Esophagus squamous epithelium (tissue), 5 donors: ENCODE measurements at regions not wholly inside any gene's neighbourhood (a gene's known extent, or its start where the extent isn't known, plus 50 kb on each side); places are given as distances from the start of the nearest gene placed in this dataset.

Source experiments
- DNase-seq: peaks from one replicate; lab custom pipeline; 2025; lab: John Stamatoyannopoulos, UW
- H3K27ac ChIP-seq, 4 donors: fragments of 200-600 bp; sonication (generic); one replicate each; pipeline ENCODE4 v1.5.1; 2016 to 2019; ENCODE audit warnings: mild to moderate bottlenecking in 1 of 4
- H3K27me3 ChIP-seq, 4 donors: fragments of 200-600 bp; sonication (generic); 1 replicate in 3 of 4; 2 replicates in 1 of 4; pipeline versions ENCODE4 v1.5.1 to v1.6.0; 2017 to 2021; ENCODE audit warnings: antibody characterized with exemption in 1 of 4
- H3K36me3 ChIP-seq, 3 donors: fragments of 200-600 bp; sonication (generic); one replicate each; pipeline ENCODE4 v1.5.1; 2016 to 2019
- H3K4me1 ChIP-seq, 3 donors: fragments of 200-600 bp; sonication (generic); one replicate each; pipeline ENCODE4 v1.5.1; 2017 to 2019
- H3K4me3 ChIP-seq, 4 donors: fragments of 200-600 bp; sonication (generic); 1 replicate in 3 of 4; 2 replicates in 1 of 4; pipeline ENCODE4 v1.5.1; 2016 to 2019; ENCODE audit warnings: mild to moderate bottlenecking in 2 of 4, moderate library complexity in 1 of 4
- H3K9me3 ChIP-seq, 3 donors: fragments of 200-600 bp; sonication (generic); one replicate each; pipeline ENCODE4 v1.5.1; 2016 to 2019
- CTCF ChIP-seq, 6 experiments: fragments of 450-650 bp in 4 of 6; fragments of 200-600 bp in 2 of 6; sonication (generic) in 2 of 6; IDR thresholded peaks; one replicate each; pipeline ENCODE4 v1.5.1; 2016 to 2019; ENCODE audit warnings: antibody characterized with exemption in 6 of 6, mild to moderate bottlenecking in 4 of 6, moderate library complexity in 4 of 6
- POLR2A ChIP-seq, 4 donors: fragments of 450-650 bp; IDR thresholded peaks; one replicate each; pipeline ENCODE4 v1.6.1; 2017; ENCODE audit warnings: antibody characterized with exemption in 4 of 4, mild to moderate bottlenecking in 4 of 4, moderate library complexity in 3 of 4
- WGBS, 2 donors: methylation state at CpG; one replicate each; pipeline ENCODE4 v1.1.5; 2018; 5-methylcytosine and 5-hydroxymethylcytosine counted together
- intact Hi-C: fragments of 100-400 bp; cut with DNase I; formaldehyde crosslinking; loops from one replicate; pipeline ENCODE4 v1.15.0; 2022
- donor health status: DM: yes; HTN: yes; CAD: no.

GRCh38 chr5:166324372-166324771 lies 1967.1 kb upstream of the WWC1 start:
- H3K27me3 ChIP-seq: no peaks in the 10 kb centered on the region
- no peak for DNase-seq
- no peak overlapping the region for H3K27ac ChIP-seq
- H3K4me3 ChIP-seq: no peak overlapping the region
- TF ChIP-seq CTCF (IDR thresholded peaks at IDR 0.05) (no peak), POLR2A (IDR thresholded peaks at IDR 0.05) (no peak)
- no peaks in the 10 kb centered on the region for H3K36me3 ChIP-seq
- no peaks in the 10 kb centered on the region for H3K9me3 ChIP-seq
- intact Hi-C loops: no loop called here
- WGBS, 2 donors: 48 to 56% methylated on average over 6 of the region's 6 CpGs
- H3K4me1 ChIP-seq: no peaks in the 10 kb centered on the region

GRCh38 chr5:166329149-166329800 lies 1962.2 kb upstream of the WWC1 start:
- Histone ChIP-seq H3K9me3 (no peaks in the 10 kb centered on the region), H3K27me3 (no peaks in the 10 kb centered on the region), H3K36me3 (no peaks in the 10 kb centered on the region), H3K4me3 (no peak overlapping the region), H3K4me1 (no peaks in the 10 kb centered on the region), H3K27ac (no peak overlapping the region)
- intact Hi-C loops: no loop called here
- TF ChIP-seq CTCF (IDR thresholded peaks at IDR 0.05): no peak
- TF ChIP-seq POLR2A (IDR thresholded peaks at IDR 0.05): no peak
- 77 to 78% methylated on average over 8 to 9 of the region's 9 CpGs for WGBS, 2 donors
- no peak for DNase-seq

GRCh38 chr5:166330036-166330435 lies 1961.4 kb upstream of the WWC1 start:
- Histone ChIP-seq H3K4me3 (no peak overlapping the region), H3K9me3 (no peaks in the 10 kb centered on the region), H3K36me3 (no peaks in the 10 kb centered on the region), H3K27me3 (no peaks in the 10 kb centered on the region), H3K27ac (no peak overlapping the region), H3K4me1 (no peaks in the 10 kb centered on the region)
- intact Hi-C loops: no loop called here
- no peak for DNase-seq
- TF ChIP-seq CTCF (IDR thresholded peaks at IDR 0.05) (no peak), POLR2A (IDR thresholded peaks at IDR 0.05) (no peak)

- no peaks in the 10 kb centered on the region for H3K36me3 ChIP-seq
- no peaks in the 10 kb centered on the region for H3K27me3 ChIP-seq
- intact Hi-C loops: no loop called here
- H3K4me3 ChIP-seq: no peak overlapping the region
- WGBS, 2 donors: 74 to 80% methylated on average over 4 of the region's 4 CpGs
- DNase-seq: no peak
- no peak overlapping the region for H3K27ac ChIP-seq
- TF ChIP-seq POLR2A (IDR thresholded peaks at IDR 0.05): no peak
- TF ChIP-seq CTCF (IDR thresholded peaks at IDR 0.05): no peak
- H3K9me3 ChIP-seq: no peaks in the 10 kb centered on the region
- H3K4me1 ChIP-seq: no peaks in the 10 kb centered on the region
Observed at GRCh38 chr5:166331521-166331920, 1959.9 kb upstream of the WWC1 start.

- Histone ChIP-seq H3K4me1 (no peaks in the 10 kb centered on the region), H3K9me3 (no peaks in the 10 kb centered on the region), H3K36me3 (no peaks in the 10 kb centered on the region), H3K4me3 (no peak overlapping the region), H3K27ac (no peak overlapping the region), H3K27me3 (no peaks in the 10 kb centered on the region)
- TF ChIP-seq CTCF (IDR thresholded peaks at IDR 0.05): no peak
- no peak for TF ChIP-seq POLR2A (IDR thresholded peaks at IDR 0.05)
- intact Hi-C loops: no loop called here
- 78 to 80% methylated on average over 6 of the region's 6 CpGs for WGBS, 2 donors
- DNase-seq: no peak
Observed at GRCh38 chr5:166338801-166339200, 1952.6 kb upstream of the WWC1 start.
